ENCODE measurements at regions not wholly inside any gene's neighbourhood (a gene's known extent, or its start where the extent isn't known, plus 50 kb on each side); places are given as distances from the start of the nearest gene placed in this dataset.
"Not testable (repeated sequence)": the region's sequence is repeated elsewhere in the genome, so short reads cannot be mapped to it uniquely, and the experiment has no call there.

- DNase-seq: not testable (repeated sequence)
Observed at GRCh38 chr1:149279512-149279911, 176.2 kb upstream of the NBPF9 start.

GRCh38 chr1:149284773-149285172 lies 181.4 kb upstream of the NBPF9 start:
- not testable (repeated sequence) for DNase-seq

- not testable (repeated sequence) for DNase-seq
Observed at GRCh38 chr1:149285205-149285604, 181.9 kb upstream of the NBPF9 start.

GRCh38 chr1:149285638-149286037 lies 182.3 kb upstream of the NBPF9 start:
- not testable (repeated sequence) for DNase-seq

- not testable (repeated sequence) for DNase-seq
Observed at GRCh38 chr1:149288580-149288979, 185.2 kb upstream of the NBPF9 start.

- not testable (repeated sequence) for DNase-seq
Observed at GRCh38 chr1:149300478-149301218, 174.2 kb upstream of the NBPF19 start.

GRCh38 chr1:149301282-149301681 lies 173.6 kb upstream of the NBPF19 start:
- not testable (repeated sequence) for DNase-seq

GRCh38 chr1:149304796-149305195 lies 170.0 kb upstream of the NBPF19 start:
- not testable (repeated sequence) for DNase-seq

GRCh38 chr1:149307640-149308039 lies 167.2 kb upstream of the NBPF19 start:
- DNase-seq: not testable (repeated sequence)

- not testable (repeated sequence) for DNase-seq
Observed at GRCh38 chr1:149314921-149315320, 159.9 kb upstream of the NBPF19 start.

- DNase-seq: not testable (repeated sequence)
Observed at GRCh38 chr1:149320971-149321731, 153.7 kb upstream of the NBPF19 start.

- not testable (repeated sequence) for DNase-seq
Observed at GRCh38 chr1:149321732-149322016, 153.2 kb upstream of the NBPF19 start.

- not testable (repeated sequence) for DNase-seq
Observed at GRCh38 chr1:149330081-149330335, 144.8 kb upstream of the NBPF19 start.

GRCh38 chr1:149336082-149336481 lies 138.8 kb upstream of the NBPF19 start:
- DNase-seq: not testable (repeated sequence)

- DNase-seq: not testable (repeated sequence)
Observed at GRCh38 chr1:149338221-149338691, 136.6 kb upstream of the NBPF19 start.

- DNase-seq: not testable (repeated sequence)
Observed at GRCh38 chr1:149338698-149339097, 136.1 kb upstream of the NBPF19 start.

- not testable (repeated sequence) for DNase-seq
Observed at GRCh38 chr1:149349448-149349847, 125.4 kb upstream of the NBPF19 start.

- DNase-seq: not testable (repeated sequence)
Observed at GRCh38 chr1:149352205-149352604, 122.6 kb upstream of the NBPF19 start.

- not testable (repeated sequence) for DNase-seq
Observed at GRCh38 chr1:149354579-149354978, 120.3 kb upstream of the NBPF19 start.

- DNase-seq: not testable (repeated sequence)
Observed at GRCh38 chr1:149355748-149356147, 119.1 kb upstream of the NBPF19 start.

- not testable (repeated sequence) for DNase-seq
Observed at GRCh38 chr1:149356152-149356551, 118.7 kb upstream of the NBPF19 start.

GRCh38 chr1:149360351-149360750 lies 114.5 kb upstream of the NBPF19 start:
- DNase-seq: not testable (repeated sequence)

GRCh38 chr1:149361310-149361709 lies 113.5 kb upstream of the NBPF19 start:
- not testable (repeated sequence) for DNase-seq
